ENCODE measurements at regions not wholly inside any gene's neighbourhood (a gene's known extent, or its start where the extent isn't known, plus 50 kb on each side); places are given as distances from the start of the nearest gene placed in this dataset.

DNA sequence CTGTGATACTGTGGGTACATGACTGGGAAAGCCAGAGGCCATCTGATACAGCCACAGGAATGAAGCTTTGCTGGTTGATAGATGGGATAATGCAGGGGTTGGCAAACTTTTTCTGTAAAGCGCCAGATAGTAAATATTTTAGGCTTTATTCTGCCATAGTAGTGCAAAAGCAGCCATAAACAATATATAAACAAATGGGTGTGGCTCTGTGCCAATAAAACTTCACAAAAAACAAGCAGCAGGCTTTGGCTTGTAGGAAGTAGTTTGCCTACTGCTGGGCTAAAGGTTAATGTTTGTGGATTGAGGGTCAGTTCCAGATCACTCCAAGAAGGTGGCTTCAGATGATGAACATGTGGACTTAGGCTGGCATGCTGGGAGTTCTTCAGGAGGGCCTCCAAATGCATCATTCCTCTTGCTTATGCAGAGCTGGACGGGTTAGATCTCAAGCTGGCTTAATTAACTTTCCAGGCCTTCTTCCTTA, 305.7 kb downstream of the RPLP1 start:
- TF ChIP-seq, protein P1, sequence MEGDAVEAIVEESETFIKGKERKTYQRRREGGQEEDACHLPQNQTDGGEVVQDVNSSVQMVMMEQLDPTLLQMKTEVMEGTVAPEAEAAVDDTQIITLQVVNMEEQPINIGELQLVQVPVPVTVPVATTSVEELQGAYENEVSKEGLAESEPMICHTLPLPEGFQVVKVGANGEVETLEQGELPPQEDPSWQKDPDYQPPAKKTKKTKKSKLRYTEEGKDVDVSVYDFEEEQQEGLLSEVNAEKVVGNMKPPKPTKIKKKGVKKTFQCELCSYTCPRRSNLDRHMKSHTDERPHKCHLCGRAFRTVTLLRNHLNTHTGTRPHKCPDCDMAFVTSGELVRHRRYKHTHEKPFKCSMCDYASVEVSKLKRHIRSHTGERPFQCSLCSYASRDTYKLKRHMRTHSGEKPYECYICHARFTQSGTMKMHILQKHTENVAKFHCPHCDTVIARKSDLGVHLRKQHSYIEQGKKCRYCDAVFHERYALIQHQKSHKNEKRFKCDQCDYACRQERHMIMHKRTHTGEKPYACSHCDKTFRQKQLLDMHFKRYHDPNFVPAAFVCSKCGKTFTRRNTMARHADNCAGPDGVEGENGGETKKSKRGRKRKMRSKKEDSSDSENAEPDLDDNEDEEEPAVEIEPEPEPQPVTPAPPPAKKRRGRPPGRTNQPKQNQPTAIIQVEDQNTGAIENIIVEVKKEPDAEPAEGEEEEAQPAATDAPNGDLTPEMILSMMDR (conservative IDR thresholded peaks at IDR 0.05 in 1 of 2, IDR thresholded peaks at IDR 0.05 in 1 of 2; ENCODE audit: low read depth in 1 of 2, low read length in 2 of 2) = no peak
- no peak for TF ChIP-seq EZH2 (IDR thresholded peaks at IDR 0.05; ENCODE audit: low read length, missing control alignments)
